B cell (primary cell): ENCODE measurements at regions not wholly inside any gene's neighbourhood (a gene's known extent, or its start where the extent isn't known, plus 50 kb on each side); places are given as distances from the start of the nearest gene placed in this dataset.

Experiments
- ATAC-seq: fragments of 200-7000 bp; cut with Tn5 transposase; one replicate; pipeline ENCODE4 v1.10.0; 2021; ENCODE audit warnings: low read depth, mild to moderate bottlenecking, moderate number of reproducible peaks, moderate library complexity
- CTCF ChIA-PET: fragments of 350-600 bp; sonication (Branson Sonifier 250); formaldehyde crosslinking; loops from one replicate; lab custom pipeline; 2021; ENCODE audit warnings: antibody characterized with exemption, inconsistent platforms; lab: Charles Lee
- POLR2A ChIA-PET: fragments of 350-600 bp; sonication (Branson Sonifier 250); formaldehyde crosslinking; loops from one replicate; lab custom pipeline; 2021; ENCODE audit warnings: antibody characterized with exemption; lab: Charles Lee
- DNase-seq: peaks from one replicate; pipeline ENCODE4 v3.0.0; 2013
- H2AFZ ChIP-seq: 2 replicates; pipeline ENCODE4 v1.6.1; 2012; ENCODE audit warnings: mild to moderate bottlenecking, low read depth, low read length; ENCODE audit not compliant: insufficient read depth, poor library complexity, severe bottlenecking
- H3K27ac ChIP-seq, 2 donors: 1 replicate in 1 of 2; 2 replicates in 1 of 2; pipeline ENCODE4 v1.5.1; 2012 to 2013; ENCODE audit warnings: low read length in 2 of 2, mild to moderate bottlenecking in 2 of 2, moderate library complexity in 1 of 2
- H3K27me3 ChIP-seq, 4 experiments: fragments of 200-600 bp in 1 of 4; sonication (generic) in 1 of 4; replicated peaks in 1 of 4; 1 replicate in 2 of 4; 2 replicates in 2 of 4; pipeline versions ENCODE4 v1.6.1 to v1.7.0; 2013 to 2016; ENCODE audit warnings: low read length in 3 of 4, mild to moderate bottlenecking in 2 of 4, mixed read lengths in 1 of 4, moderate library complexity in 1 of 4; ENCODE audit not compliant: insufficient read depth in 4 of 4, control insufficient read depth in 3 of 4; ENCODE audit errors: control extremely low read depth in 1 of 4
- H3K36me3 ChIP-seq, 2 experiments: replicated peaks in 1 of 2; 1 replicate in 1 of 2; 2 replicates in 1 of 2; pipeline versions ENCODE4 v1.6.1 to v1.7.1; 2013; ENCODE audit warnings: low read length in 1 of 2; ENCODE audit not compliant: insufficient read depth in 2 of 2, control insufficient read depth in 1 of 2; ENCODE audit errors: control extremely low read depth in 1 of 2, extremely low read depth in 1 of 2
- H3K4me1 ChIP-seq, 2 donors: fragments of 200-600 bp in 1 of 2; sonication (generic) in 1 of 2; 1 replicate in 1 of 2; 2 replicates in 1 of 2; pipeline versions ENCODE4 v1.5.1 to v1.6.1; 2013 to 2017; ENCODE audit warnings: low read length in 2 of 2; ENCODE audit not compliant: control insufficient read depth in 2 of 2, insufficient read depth in 2 of 2
- H3K4me2 ChIP-seq: replicated peaks from 2 replicates; pipeline ENCODE3; 2012; ENCODE audit warnings: mild to moderate bottlenecking, low read depth, low read length; ENCODE audit not compliant: poor library complexity, severe bottlenecking
- H3K4me3 ChIP-seq, 5 experiments: fragments of 200-600 bp in 1 of 5; sonication (generic) in 1 of 5; 1 replicate in 3 of 5; 2 replicates in 2 of 5; pipeline versions ENCODE4 v1.5.1 to v1.7.0; 2011 to 2016; ENCODE audit warnings: low read length in 4 of 5, mild to moderate bottlenecking in 4 of 5, low read depth in 2 of 5, control low read depth in 1 of 5, moderate library complexity in 1 of 5; ENCODE audit not compliant: insufficient read depth in 1 of 5; ENCODE audit errors: control extremely low read depth in 1 of 5, extremely low read depth in 1 of 5
- H3K79me2 ChIP-seq: fragments of 200-600 bp; sonication (generic); one replicate; pipeline ENCODE4 v1.6.0; 2016; ENCODE audit warnings: low read length; ENCODE audit not compliant: control insufficient read depth, insufficient read depth
- H3K9ac ChIP-seq: fragments of 200-600 bp; sonication (generic); 2 replicates; pipeline ENCODE4 v1.6.1; 2017; ENCODE audit warnings: mild to moderate bottlenecking, low read length, moderate library complexity
- H3K9me3 ChIP-seq, 3 donors: one replicate each; pipeline versions ENCODE4 v1.6.1 to v1.7.1; 2013; ENCODE audit warnings: low read length in 2 of 3; ENCODE audit not compliant: control insufficient read depth in 2 of 3, insufficient read depth in 1 of 3; ENCODE audit errors: control extremely low read depth in 1 of 3
- H4K20me1 ChIP-seq: 2 replicates; pipeline ENCODE4 v1.6.0; 2012; ENCODE audit warnings: mild to moderate bottlenecking, low read length; ENCODE audit not compliant: insufficient read depth, control insufficient read depth, poor library complexity, severe bottlenecking
- H3K27ac Mint-ChIP-seq: one replicate; pipeline ENCODE4 v1.8.0; 2021; ENCODE audit warnings: mixed read lengths
- H3K27me3 Mint-ChIP-seq: one replicate; pipeline ENCODE4 v1.8.0; 2021; ENCODE audit warnings: mixed read lengths
- H3K4me1 Mint-ChIP-seq: one replicate; pipeline ENCODE4 v1.8.0; 2021; ENCODE audit warnings: mixed read lengths
- H3K4me3 Mint-ChIP-seq: one replicate; pipeline ENCODE4 v1.8.0; 2021; ENCODE audit warnings: mixed read lengths
- H3K9me3 Mint-ChIP-seq: one replicate; pipeline ENCODE4 v1.8.0; 2022; ENCODE audit warnings: mixed read lengths; ENCODE audit not compliant: insufficient read depth
- EZH2 ChIP-seq: IDR thresholded peaks from 2 replicates; pipeline ENCODE4 v1.6.1; 2012; ENCODE audit warnings: borderline replicate concordance, low read depth, mild to moderate bottlenecking, moderate library complexity, low read length; ENCODE audit not compliant: insufficient read depth, poor library complexity, severe bottlenecking
- WGBS: methylation state at CpG from one replicate; pipeline ENCODE4 v1.1.5; 2013; ENCODE audit warnings: missing lambda C conversion rate; ENCODE audit not compliant: insufficient coverage; 5-methylcytosine and 5-hydroxymethylcytosine counted together
- intact Hi-C: fragments of 100-400 bp; cut with micrococcal nuclease; formaldehyde crosslinking; loops from one replicate; pipeline ENCODE4 v1.10.0; 2022
- TF ChIP-seq, protein P1 (sequence below): fragments of 200-600 bp; IDR thresholded peaks from one replicate; pipeline ENCODE4 v1.8.0; 2022; ENCODE audit warnings: antibody characterized with exemption, mild to moderate bottlenecking

DNA sequence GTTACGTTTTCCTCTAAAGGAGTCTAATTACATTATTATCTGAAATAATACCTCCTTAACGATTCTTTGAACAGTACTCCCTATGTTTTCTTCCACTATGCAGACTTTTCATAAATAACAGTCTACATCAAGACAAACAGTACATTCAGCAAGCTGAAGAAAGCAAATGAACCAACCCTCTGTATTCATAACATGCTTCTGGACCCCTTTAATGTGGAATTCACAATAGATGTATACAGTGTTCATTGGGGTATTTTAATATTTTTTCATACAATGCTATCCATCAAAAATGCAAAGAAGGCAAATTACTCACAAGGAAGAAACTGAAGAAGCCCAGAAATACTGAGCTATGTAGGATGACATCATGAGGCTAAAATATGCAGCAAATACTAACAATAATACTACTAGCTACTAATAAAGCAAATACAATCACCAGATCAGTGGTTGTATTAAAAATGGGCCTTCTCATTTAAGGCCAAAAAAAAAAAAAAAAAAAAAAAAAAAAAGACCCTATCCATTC lies 408.6 kb downstream of the MTX2 start:
- no peaks in the 10 kb centered on the region for H4K20me1 ChIP-seq
- intact Hi-C loops, result no loop called here
- no peak overlapping the region for H3K4me3 Mint-ChIP-seq
- ChIA-PET CTCF (no interaction called here), POLR2A (no interaction called here)
- H3K4me1 Mint-ChIP-seq, result no peaks in the 10 kb centered on the region
- DNase-seq (no peak), ATAC-seq (no peak)
- no peaks in the 10 kb centered on the region for H3K36me3 ChIP-seq
- H3K4me3 ChIP-seq, result no peak overlapping the region
- H3K27ac Mint-ChIP-seq, result no peak overlapping the region
- peaks cover 0 to 6% (median 0%) of the 10 kb centered on the region in 4 experiments for H3K27me3 ChIP-seq
- H3K9ac ChIP-seq, result no peak overlapping the region
- H2AFZ ChIP-seq, result no peak overlapping the region
- TF ChIP-seq, protein P1, sequence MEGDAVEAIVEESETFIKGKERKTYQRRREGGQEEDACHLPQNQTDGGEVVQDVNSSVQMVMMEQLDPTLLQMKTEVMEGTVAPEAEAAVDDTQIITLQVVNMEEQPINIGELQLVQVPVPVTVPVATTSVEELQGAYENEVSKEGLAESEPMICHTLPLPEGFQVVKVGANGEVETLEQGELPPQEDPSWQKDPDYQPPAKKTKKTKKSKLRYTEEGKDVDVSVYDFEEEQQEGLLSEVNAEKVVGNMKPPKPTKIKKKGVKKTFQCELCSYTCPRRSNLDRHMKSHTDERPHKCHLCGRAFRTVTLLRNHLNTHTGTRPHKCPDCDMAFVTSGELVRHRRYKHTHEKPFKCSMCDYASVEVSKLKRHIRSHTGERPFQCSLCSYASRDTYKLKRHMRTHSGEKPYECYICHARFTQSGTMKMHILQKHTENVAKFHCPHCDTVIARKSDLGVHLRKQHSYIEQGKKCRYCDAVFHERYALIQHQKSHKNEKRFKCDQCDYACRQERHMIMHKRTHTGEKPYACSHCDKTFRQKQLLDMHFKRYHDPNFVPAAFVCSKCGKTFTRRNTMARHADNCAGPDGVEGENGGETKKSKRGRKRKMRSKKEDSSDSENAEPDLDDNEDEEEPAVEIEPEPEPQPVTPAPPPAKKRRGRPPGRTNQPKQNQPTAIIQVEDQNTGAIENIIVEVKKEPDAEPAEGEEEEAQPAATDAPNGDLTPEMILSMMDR, result no peak
- no peak for TF ChIP-seq EZH2
- 50% methylated on average over 1 of the region's 2 CpGs for WGBS
- no peaks in the 10 kb centered on the region for H3K79me2 ChIP-seq
- no peak overlapping the region for H3K4me2 ChIP-seq
- H3K9me3 Mint-ChIP-seq, result no peaks in the 10 kb centered on the region
- H3K27me3 Mint-ChIP-seq, result peaks cover 20% of the 10 kb centered on the region
- no peaks in the 10 kb centered on the region for H3K9me3 ChIP-seq
- H3K27ac ChIP-seq, result no peak overlapping the region
- no peaks in the 10 kb centered on the region for H3K4me1 ChIP-seq

DNA sequence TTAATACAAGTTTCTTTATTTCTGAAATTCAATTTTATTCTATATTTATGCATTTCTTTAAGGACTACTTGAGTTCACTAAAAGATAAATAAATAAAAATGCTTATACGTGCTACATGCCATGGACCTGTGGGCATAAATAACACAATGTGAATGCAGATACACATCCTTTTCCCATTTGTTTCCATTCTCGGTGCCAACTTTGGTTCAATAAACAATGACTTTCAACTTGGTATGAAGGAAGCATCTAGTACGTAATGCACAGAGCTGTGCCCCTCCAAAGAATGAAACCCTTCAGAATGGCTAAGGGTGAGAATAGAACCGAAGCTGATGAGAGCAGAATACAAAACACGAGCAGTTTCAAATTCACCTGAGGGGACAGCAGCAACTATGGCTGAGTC lies 409.3 kb downstream of the MTX2 start:
- Histone ChIP-seq H3K27me3 (peaks cover 0 to 2% (median 0%) of the 10 kb centered on the region in 4 experiments), H2AFZ (no peak overlapping the region), H3K9me3 (no peaks in the 10 kb centered on the region), H3K4me3 (no peak overlapping the region), H3K36me3 (no peaks in the 10 kb centered on the region), H3K4me1 (no peaks in the 10 kb centered on the region), H3K4me2 (no peak overlapping the region), H3K79me2 (no peaks in the 10 kb centered on the region), H4K20me1 (no peaks in the 10 kb centered on the region), H3K9ac (no peak overlapping the region), H3K27ac (no peak overlapping the region)
- no peaks in the 10 kb centered on the region for H3K4me1 Mint-ChIP-seq
- no peak overlapping the region for H3K27ac Mint-ChIP-seq
- CTCF ChIA-PET, result no interaction called here
- H3K4me3 Mint-ChIP-seq, result no peak overlapping the region
- POLR2A ChIA-PET, result no interaction called here
- DNase-seq (no peak), ATAC-seq (no peak)
- 88% methylated on average over 4 of the region's 5 CpGs for WGBS
- peaks cover 26% of the 10 kb centered on the region for H3K27me3 Mint-ChIP-seq
- TF ChIP-seq, protein P1, result no peak
- no peak for TF ChIP-seq EZH2
- intact Hi-C loops, result no loop called here
- no peaks in the 10 kb centered on the region for H3K9me3 Mint-ChIP-seq
